Amniotic epithelial cell (primary cell): ENCODE measurements at regions not wholly inside any gene's neighbourhood (a gene's known extent, or its start where the extent isn't known, plus 50 kb on each side); places are given as distances from the start of the nearest gene placed in this dataset.

Experiments used
- DNase-seq: peaks from one replicate; pipeline ENCODE4 v3.0.0-alpha.2; 2010; ENCODE audit warnings: low read depth

GRCh38 chr11:119853581-119854360 lies 124.8 kb upstream of the NECTIN1 start:
- no peak for DNase-seq

- DNase-seq: no peak
Observed at GRCh38 chr11:119852741-119853140, 123.7 kb upstream of the NECTIN1 start.

GRCh38 chr11:119850822-119851409 lies 121.9 kb upstream of the NECTIN1 start:
- DNase-seq: no peak

GRCh38 chr11:119849872-119850271 lies 120.9 kb upstream of the NECTIN1 start:
- no peak for DNase-seq

GRCh38 chr11:119847853-119848252 lies 118.9 kb upstream of the NECTIN1 start:
- DNase-seq: no peak

- no peak for DNase-seq
Observed at GRCh38 chr11:119846374-119846773, 117.4 kb upstream of the NECTIN1 start.

- DNase-seq: no peak
Observed at GRCh38 chr11:119845756-119846155, 116.8 kb upstream of the NECTIN1 start.

GRCh38 chr11:119845305-119845704 lies 116.3 kb upstream of the NECTIN1 start:
- DNase-seq: no peak

GRCh38 chr11:119844808-119845207 lies 115.8 kb upstream of the NECTIN1 start:
- DNase-seq: no peak

- no peak for DNase-seq
Observed at GRCh38 chr11:119843877-119844276, 114.9 kb upstream of the NECTIN1 start.

GRCh38 chr11:119842731-119843130 lies 113.7 kb upstream of the NECTIN1 start:
- no peak for DNase-seq

GRCh38 chr11:119839476-119840133 lies 110.6 kb upstream of the NECTIN1 start:
- DNase-seq: no peak

- DNase-seq: no peak
Observed at GRCh38 chr11:119835753-119836152, 106.8 kb upstream of the NECTIN1 start.

GRCh38 chr11:119832202-119832935 lies 103.4 kb upstream of the NECTIN1 start:
- peak; percentile 3 for DNase-seq

GRCh38 chr11:119831011-119831410 lies 102.0 kb upstream of the NECTIN1 start:
- no peak for DNase-seq

GRCh38 chr11:119830400-119830799 lies 101.4 kb upstream of the NECTIN1 start:
- DNase-seq: no peak

- DNase-seq: no peak
Observed at GRCh38 chr11:119829402-119829801, 100.4 kb upstream of the NECTIN1 start.

GRCh38 chr11:119828819-119829218 lies 99.8 kb upstream of the NECTIN1 start:
- no peak for DNase-seq

GRCh38 chr11:119828006-119828405 lies 99.0 kb upstream of the NECTIN1 start:
- no peak for DNase-seq

GRCh38 chr11:119827113-119827512 lies 98.1 kb upstream of the NECTIN1 start:
- DNase-seq: no peak

GRCh38 chr11:119823077-119823476 lies 94.1 kb upstream of the NECTIN1 start:
- no peak for DNase-seq

GRCh38 chr11:119816660-119817059 lies 87.7 kb upstream of the NECTIN1 start:
- no peak for DNase-seq

GRCh38 chr11:119814766-119815165 lies 85.8 kb upstream of the NECTIN1 start:
- DNase-seq: no peak
